Nucleus accumbens (tissue), 56 donors: ENCODE measurements at regions not wholly inside any gene's neighbourhood (a gene's known extent, or its start where the extent isn't known, plus 50 kb on each side); places are given as distances from the start of the nearest gene placed in this dataset.
A peak's percentile ranks its signal among the peaks of the same experiment; 100 is the strongest.
"Not testable (repeated sequence)": the region's sequence is repeated elsewhere in the genome, so short reads cannot be mapped to it uniquely, and the experiment has no call there.

Experiments
- DNase-seq, 56 donors: peaks; one replicate each; lab custom pipeline; 2025; lab: John Stamatoyannopoulos, UW

DNA sequence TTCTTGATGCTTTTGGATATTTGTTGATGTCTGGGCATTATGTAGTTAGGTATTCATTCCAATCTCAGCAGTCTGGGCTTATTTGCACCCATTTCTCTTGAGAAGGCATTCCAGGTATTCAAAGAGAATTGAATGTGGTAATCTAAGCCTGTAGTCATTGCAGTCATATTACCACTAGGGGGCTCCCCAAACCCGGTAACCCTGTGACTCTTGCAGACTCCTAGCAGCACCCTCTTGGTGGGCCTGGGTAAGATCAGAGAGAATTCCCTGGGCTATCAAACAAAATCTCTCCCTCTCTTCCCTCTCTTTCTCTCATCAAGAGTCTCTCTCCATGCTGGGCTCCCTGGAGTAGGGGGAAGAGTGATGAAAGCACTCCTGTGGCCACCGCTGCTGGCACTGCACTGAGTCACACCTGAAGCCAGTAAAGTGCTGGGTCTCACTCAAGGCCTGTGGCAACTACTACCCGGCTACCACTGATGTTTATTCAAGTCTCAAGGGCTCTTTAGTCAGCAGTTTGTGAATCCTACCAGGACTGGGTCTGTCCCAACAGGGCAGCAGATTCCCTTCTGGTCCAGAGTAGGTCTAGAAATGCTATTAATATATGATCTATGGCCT is 187.7 kb upstream of the NUDT10 start:
- peak in 6 of 56 donors; percentile 0 to 15 (median 1) for DNase-seq

GRCh38 chrX:51148848-51149247 is 183.8 kb upstream of the NUDT10 start:
- DNase-seq: peak in 13 of 56 donors; percentile 0 to 26 (median 3)

GRCh38 chrX:51151734-51152133 is 180.9 kb upstream of the NUDT10 start:
- DNase-seq: no peak

DNA sequence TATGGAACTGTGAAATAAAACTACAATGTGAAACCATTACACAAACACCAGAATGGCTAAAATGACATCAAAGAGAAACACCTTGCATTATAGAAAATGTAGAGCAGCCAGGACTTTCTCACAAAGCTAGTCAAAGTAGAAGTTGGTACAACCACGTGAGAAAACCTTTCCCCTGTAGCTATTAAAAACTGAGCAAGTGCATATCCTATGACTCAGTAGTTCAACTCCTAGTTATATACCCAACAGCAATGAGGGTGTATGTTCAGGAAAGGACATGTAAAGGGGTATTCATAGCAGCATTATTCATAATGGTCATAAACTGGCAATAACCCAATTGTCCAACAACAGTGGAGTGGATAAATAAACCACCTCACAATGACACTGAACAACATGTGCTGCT is 177.5 kb upstream of the NUDT10 start:
- no peak for DNase-seq

DNA sequence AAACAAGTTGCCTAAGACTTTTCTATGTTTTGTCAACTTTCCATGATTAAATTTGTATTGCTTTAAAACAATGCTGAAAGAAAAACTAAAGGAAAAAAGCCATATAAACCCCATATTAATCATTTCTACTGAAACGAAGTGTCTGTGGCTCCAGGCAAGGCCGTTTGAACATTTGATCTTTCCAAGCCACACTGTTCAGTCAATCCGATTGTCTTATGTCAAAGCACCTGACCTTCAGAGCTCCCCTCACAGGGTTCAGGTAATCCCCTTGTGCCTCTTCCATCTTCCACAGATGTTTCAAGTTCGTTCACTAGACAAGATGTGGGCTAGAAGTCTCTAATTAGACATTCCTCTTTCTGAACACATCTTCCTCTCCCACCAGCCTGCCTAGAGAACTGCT is 177.1 kb upstream of the NUDT10 start:
- DNase-seq: no peak

- DNase-seq: no peak
Observed at GRCh38 chrX:51158231-51158630, 174.4 kb upstream of the NUDT10 start.

GRCh38 chrX:51159378-51159777 is 173.2 kb upstream of the NUDT10 start:
- DNase-seq: not testable (repeated sequence)

DNA sequence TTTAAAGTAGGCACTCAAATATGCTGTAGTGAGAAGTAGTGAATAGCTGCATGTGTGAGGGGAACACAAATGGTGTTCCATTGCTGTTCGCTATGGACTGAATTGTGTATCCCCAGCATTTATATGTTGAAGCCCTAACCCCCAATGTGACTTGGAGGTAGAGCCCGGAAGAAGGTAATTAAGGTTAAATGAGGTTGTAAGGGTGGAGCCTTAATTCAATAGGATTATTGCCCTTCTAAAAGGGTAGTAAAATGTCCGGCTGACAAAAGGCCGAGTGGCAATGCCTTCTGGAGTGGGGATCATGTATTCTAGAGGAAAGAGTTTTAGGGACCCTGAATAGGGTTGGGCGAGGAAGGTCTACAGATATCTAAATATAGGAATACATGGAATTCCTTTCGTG is 168.9 kb upstream of the NUDT10 start:
- no peak for DNase-seq

DNA sequence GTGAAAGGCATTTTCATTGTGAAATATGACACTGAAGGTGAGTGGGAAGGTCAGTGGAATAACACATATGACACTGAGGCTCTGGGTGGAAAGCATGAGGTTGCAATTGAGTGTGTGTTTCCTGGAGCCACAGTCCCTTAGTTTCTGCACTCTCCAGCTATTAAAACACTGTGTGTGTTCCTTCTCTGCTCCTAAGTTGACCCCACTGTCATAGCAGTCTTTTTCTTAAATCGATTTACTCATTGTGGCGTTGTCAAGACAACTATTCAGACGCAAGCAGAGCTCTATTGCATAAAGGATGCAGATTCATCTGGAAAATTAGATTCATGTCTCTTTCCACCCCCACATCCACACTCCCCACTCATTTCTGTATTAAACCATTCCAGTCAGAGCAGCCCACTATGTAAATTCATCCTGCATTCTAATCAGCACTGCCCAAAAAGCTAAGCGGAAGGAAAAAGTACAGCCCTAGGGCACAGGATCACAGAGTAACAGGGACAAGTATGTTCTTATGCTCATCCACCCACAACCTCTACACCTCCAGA is 154.2 kb upstream of the NUDT10 start:
- DNase-seq: peak in 12 of 56 donors; percentile 0 to 31 (median 4)

GRCh38 chrX:51179805-51180204 is 152.8 kb upstream of the NUDT10 start:
- DNase-seq: not testable (repeated sequence)

- DNase-seq: no peak
Observed at GRCh38 chrX:51182545-51182944, 150.1 kb upstream of the NUDT10 start.

DNA sequence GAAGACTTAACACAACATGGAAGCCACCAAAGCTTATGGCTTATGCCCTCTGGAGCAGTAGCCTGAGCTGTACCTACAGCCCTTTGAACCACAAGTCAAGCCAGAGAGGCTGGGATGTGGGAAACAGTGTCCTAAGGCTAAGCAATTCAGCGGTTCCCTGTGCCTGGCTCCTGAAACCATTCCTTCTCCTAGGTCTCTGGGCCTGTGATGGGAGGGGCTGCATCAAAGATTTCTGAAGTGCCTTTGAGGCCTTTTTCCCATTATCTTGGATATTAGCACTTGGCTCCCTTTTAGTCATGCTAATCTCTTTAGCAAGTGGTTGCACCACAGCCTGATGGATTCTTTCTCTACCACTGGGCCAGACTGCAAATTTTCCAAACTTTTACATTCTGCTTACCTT is 140.5 kb upstream of the NUDT10 start:
- DNase-seq: no peak

DNA sequence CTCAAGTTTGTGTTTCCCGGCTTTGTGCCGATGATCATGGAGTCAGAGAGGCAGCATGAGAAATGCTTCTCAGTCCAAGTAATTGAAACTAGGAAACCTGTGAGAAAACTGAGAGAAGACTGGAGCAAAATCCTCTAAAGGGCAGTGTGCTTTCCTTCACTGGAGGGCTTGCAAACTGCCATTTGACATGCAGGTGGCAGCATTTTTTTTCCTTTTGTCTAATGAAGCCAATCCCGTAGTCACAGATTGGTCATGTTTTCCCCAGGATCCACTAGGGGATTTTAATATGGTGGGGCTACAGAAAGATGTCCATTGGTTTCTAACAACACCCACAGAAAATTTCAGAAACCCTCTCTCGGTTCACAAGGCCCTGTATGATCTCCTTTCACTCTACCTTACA is 117.4 kb upstream of the NUDT10 start:
- DNase-seq: no peak

DNA sequence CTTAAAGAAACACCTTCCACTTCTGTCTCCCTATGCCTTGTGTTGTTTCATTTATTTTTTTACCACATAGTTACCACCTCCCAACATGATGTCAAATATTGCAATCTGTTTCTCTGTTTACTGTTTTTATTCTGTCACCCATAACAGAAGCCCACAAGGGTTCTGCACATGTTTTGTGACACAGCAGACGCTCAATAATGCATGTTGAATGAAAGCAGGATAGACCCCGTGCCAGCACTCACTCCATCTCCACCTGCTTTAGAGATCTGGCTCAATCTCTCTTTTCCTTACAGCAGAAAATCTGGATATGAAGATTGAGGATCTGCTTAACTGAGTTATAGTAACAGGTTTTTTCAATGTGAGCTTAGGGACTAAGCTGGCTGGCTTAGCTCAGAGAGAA is 116.8 kb upstream of the NUDT10 start:
- no peak for DNase-seq

GRCh38 chrX:51242212-51242611 is 90.4 kb upstream of the NUDT10 start:
- no peak for DNase-seq

DNA sequence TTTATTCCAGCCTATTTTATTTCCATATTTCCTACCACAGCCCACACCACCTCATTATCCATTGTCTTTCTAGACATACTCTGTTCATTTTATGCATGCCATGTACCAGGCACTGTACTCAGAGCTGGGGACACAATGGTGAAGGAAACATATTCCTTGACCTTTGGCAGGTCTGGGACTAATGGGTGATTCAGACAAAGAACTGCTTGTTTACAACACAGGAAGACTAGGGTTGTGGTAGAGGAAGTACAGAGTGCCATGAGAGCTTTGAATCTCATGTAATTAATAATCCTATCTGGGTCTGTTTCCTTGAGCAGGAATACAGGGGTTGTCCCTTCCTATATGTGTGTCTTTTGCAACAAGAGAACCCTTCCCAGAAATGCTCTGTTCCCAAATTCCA is 75.1 kb upstream of the NUDT10 start:
- DNase-seq: no peak

- DNase-seq: not testable (repeated sequence)
Observed at GRCh38 chrX:51262271-51262670, 70.4 kb upstream of the NUDT10 start.

DNA sequence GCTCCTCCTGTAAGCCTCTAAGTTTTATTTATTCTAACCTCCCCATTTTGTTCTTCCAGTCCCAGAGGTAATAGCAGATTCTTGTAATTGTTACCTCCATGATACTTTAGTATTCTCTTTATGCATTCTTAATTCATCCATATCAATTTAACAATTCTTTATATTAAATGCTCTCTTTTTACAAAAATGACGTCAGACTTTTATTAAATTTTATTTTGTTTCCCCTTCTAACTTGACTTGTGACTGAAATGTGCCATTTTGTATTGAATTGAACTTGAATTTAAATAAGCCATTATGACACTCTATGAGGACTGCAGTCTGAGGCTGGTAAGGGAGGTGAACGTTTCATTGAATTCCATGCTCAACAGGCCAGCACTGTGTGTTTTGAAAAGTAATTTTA is 60.0 kb upstream of the NUDT10 start:
- no peak for DNase-seq

- DNase-seq: peak in 1 of 56 donors; percentile 0
Observed at GRCh38 chrX:51281758-51282318, 50.8 kb upstream of the NUDT10 start.
